ENCODE measurements at regions not wholly inside any gene's neighbourhood (a gene's known extent, or its start where the extent isn't known, plus 50 kb on each side); places are given as distances from the start of the nearest gene placed in this dataset.

DNA sequence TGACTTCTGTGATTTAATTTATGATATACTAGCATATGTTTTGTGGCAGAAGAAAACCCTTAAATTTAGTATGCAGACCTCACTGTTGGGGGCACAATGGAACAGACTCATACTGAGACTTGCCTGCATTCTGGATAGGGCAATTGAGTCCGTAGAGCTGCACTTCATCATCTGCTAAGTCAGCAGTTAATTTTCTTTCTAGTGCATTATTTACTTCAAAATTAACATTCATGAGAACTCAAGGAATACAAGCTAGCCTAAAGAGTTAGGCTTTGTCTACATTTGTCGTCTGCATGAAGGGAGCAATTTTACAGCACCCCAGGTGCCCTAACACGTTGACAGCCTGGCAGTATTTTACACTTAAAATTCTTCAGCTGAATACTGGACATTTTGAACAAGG lies 345.5 kb downstream of the CHL1 start:
- H3K4me3 Mint-ChIP-seq: no peak overlapping the region
- peaks cover 21% of the 10 kb centered on the region for H3K27me3 Mint-ChIP-seq (ENCODE audit: low read depth)
- DNase-seq (ENCODE audit: low spot score) (no peak), ATAC-seq (no peak)
- H3K9me3 Mint-ChIP-seq: peaks cover 88% of the 10 kb centered on the region
- H3K36me3 Mint-ChIP-seq: peaks cover 78% of the 10 kb centered on the region
- CTCF ChIA-PET: no interaction called here
- H3K27ac Mint-ChIP-seq: no peak overlapping the region
- no peaks in the 10 kb centered on the region for H3K4me1 Mint-ChIP-seq
- TF ChIP-seq ZNF219 (CRISPR knock-in tag; IDR thresholded peaks at IDR 0.05; ENCODE audit: borderline replicate concordance) (no peak), CBFB (CRISPR knock-in tag; IDR thresholded peaks at IDR 0.05; ENCODE audit: low read depth) (no peak), PRRX2 (CRISPR knock-in tag; IDR thresholded peaks at IDR 0.05) (no peak), RELA (CRISPR knock-in tag; IDR thresholded peaks at IDR 0.05; ENCODE audit: borderline replicate concordance) (no peak)
- POLR2A ChIA-PET: no interaction called here

DNA sequence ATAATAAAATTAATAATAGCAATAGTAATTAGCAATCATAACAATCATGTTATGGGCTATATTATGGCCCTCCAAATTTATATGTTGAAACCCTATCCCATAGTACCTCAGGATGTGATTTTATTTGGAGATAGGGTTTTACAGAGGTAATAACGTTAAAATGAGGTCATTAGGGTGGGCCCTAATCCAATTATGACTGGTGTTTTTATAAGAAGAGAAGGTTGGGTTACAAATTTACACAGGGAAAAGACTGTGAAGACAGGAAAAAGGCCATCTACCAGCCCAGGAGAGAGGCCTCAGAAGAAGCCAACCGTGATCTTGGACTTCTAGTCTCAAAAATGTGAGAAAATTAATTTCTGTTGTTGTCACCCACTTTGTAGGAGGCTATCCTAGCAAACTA lies 353.1 kb downstream of the CHL1 start:
- Mint-ChIP-seq H3K4me1 (no peaks in the 10 kb centered on the region), H3K27ac (no peak overlapping the region), H3K4me3 (no peak overlapping the region), H3K27me3 (ENCODE audit: low read depth) (peaks cover 4% of the 10 kb centered on the region), H3K36me3 (peaks cover 60% of the 10 kb centered on the region), H3K9me3 (peaks cover 77% of the 10 kb centered on the region)
- ATAC-seq (no peak), DNase-seq (ENCODE audit: low spot score) (no peak)
- ChIA-PET POLR2A (no interaction called here), CTCF (no interaction called here)
- no peak for TF ChIP-seq ATF1 (CRISPR knock-in tag; IDR thresholded peaks at IDR 0.05)

DNA sequence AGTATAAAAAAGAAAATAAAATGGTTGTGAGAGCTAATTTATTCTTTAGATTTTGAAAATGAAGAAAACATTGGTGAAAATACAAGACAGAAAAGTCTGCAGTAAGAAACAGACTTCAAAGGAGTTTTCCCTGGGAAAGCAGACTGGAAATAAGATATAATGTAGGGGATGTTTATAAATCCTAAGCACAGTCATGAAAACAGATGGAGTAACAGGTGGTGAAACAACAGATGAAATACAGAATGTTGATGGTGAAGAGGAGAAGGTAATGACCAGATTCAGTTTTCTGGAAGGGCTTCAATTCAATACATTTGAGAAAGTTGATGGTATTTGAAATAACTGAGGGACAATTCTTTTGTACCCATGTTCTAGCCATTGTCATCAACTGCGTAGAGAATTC lies 353.9 kb downstream of the CHL1 start:
- peaks cover 7% of the 10 kb centered on the region for H3K27me3 Mint-ChIP-seq (ENCODE audit: low read depth)
- no peak for DNase-seq (ENCODE audit: low spot score)
- no peak for ATAC-seq
- H3K4me3 Mint-ChIP-seq: no peak overlapping the region
- H3K36me3 Mint-ChIP-seq: peaks cover 58% of the 10 kb centered on the region
- peaks cover 75% of the 10 kb centered on the region for H3K9me3 Mint-ChIP-seq
- TF ChIP-seq, protein P1, sequence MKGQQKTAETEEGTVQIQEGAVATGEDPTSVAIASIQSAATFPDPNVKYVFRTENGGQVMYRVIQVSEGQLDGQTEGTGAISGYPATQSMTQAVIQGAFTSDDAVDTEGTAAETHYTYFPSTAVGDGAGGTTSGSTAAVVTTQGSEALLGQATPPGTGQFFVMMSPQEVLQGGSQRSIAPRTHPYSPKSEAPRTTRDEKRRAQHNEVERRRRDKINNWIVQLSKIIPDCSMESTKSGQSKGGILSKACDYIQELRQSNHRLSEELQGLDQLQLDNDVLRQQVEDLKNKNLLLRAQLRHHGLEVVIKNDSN (CRISPR knock-in tag; IDR thresholded peaks at IDR 0.05): no peak
- ChIA-PET POLR2A (no interaction called here), CTCF (no interaction called here)
- H3K4me1 Mint-ChIP-seq: no peaks in the 10 kb centered on the region
- H3K27ac Mint-ChIP-seq: no peak overlapping the region

DNA sequence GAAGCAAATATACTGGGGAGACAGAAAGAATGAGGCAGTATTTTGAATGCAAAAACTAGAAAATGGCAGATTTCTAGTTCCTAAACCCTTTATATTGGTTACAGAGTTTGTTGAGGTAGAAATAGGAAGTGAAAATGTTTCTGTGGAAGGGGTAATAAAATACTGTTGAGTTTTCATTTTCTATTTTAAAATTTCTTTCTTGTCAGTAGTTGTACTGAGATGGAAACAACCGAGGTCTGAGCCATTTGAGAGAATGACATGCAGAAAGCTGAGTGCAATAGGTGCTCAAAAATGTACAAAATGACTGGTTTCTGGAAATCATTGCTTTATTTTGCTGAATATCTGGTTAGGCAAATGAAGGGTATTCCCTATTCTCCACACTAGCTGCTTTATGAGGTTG lies 361.4 kb downstream of the CHL1 start:
- ATAC-seq (no peak), DNase-seq (ENCODE audit: low spot score) (no peak)
- TF ChIP-seq MXD4 (CRISPR knock-in tag; IDR thresholded peaks at IDR 0.05; ENCODE audit: borderline replicate concordance) (no peak), CBFB (CRISPR knock-in tag; IDR thresholded peaks at IDR 0.05; ENCODE audit: low read depth) (no peak), PRRX2 (CRISPR knock-in tag; IDR thresholded peaks at IDR 0.05) (no peak), ZNF416 (CRISPR knock-in tag; IDR thresholded peaks at IDR 0.05) (no peak), GRHL2 (CRISPR knock-in tag; IDR thresholded peaks at IDR 0.05; ENCODE audit: insufficient replicate concordance, severe bottlenecking) (no peak), ZNF219 (CRISPR knock-in tag; IDR thresholded peaks at IDR 0.05; ENCODE audit: borderline replicate concordance) (no peak), ATF2 (CRISPR knock-in tag; IDR thresholded peaks at IDR 0.05; ENCODE audit: borderline replicate concordance, low read depth) (no peak), GABPB1 (CRISPR knock-in tag; IDR thresholded peaks at IDR 0.05) (no peak), MLX (CRISPR knock-in tag; IDR thresholded peaks at IDR 0.05) (no peak), NR1H2 (CRISPR knock-in tag; IDR thresholded peaks at IDR 0.05) (no peak)
- TF ChIP-seq, protein P2, sequence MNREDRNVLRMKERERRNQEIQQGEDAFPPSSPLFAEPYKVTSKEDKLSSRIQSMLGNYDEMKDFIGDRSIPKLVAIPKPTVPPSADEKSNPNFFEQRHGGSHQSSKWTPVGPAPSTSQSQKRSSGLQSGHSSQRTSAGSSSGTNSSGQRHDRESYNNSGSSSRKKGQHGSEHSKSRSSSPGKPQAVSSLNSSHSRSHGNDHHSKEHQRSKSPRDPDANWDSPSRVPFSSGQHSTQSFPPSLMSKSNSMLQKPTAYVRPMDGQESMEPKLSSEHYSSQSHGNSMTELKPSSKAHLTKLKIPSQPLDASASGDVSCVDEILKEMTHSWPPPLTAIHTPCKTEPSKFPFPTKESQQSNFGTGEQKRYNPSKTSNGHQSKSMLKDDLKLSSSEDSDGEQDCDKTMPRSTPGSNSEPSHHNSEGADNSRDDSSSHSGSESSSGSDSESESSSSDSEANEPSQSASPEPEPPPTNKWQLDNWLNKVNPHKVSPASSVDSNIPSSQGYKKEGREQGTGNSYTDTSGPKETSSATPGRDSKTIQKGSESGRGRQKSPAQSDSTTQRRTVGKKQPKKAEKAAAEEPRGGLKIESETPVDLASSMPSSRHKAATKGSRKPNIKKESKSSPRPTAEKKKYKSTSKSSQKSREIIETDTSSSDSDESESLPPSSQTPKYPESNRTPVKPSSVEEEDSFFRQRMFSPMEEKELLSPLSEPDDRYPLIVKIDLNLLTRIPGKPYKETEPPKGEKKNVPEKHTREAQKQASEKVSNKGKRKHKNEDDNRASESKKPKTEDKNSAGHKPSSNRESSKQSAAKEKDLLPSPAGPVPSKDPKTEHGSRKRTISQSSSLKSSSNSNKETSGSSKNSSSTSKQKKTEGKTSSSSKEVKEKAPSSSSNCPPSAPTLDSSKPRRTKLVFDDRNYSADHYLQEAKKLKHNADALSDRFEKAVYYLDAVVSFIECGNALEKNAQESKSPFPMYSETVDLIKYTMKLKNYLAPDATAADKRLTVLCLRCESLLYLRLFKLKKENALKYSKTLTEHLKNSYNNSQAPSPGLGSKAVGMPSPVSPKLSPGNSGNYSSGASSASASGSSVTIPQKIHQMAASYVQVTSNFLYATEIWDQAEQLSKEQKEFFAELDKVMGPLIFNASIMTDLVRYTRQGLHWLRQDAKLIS (CRISPR knock-in tag; IDR thresholded peaks at IDR 0.05; ENCODE audit: borderline replicate concordance): no peak
- TF ChIP-seq, protein P3, sequence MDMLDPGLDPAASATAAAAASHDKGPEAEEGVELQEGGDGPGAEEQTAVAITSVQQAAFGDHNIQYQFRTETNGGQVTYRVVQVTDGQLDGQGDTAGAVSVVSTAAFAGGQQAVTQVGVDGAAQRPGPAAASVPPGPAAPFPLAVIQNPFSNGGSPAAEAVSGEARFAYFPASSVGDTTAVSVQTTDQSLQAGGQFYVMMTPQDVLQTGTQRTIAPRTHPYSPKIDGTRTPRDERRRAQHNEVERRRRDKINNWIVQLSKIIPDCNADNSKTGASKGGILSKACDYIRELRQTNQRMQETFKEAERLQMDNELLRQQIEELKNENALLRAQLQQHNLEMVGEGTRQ (CRISPR knock-in tag; IDR thresholded peaks at IDR 0.05): no peak
- TF ChIP-seq, protein P4, sequence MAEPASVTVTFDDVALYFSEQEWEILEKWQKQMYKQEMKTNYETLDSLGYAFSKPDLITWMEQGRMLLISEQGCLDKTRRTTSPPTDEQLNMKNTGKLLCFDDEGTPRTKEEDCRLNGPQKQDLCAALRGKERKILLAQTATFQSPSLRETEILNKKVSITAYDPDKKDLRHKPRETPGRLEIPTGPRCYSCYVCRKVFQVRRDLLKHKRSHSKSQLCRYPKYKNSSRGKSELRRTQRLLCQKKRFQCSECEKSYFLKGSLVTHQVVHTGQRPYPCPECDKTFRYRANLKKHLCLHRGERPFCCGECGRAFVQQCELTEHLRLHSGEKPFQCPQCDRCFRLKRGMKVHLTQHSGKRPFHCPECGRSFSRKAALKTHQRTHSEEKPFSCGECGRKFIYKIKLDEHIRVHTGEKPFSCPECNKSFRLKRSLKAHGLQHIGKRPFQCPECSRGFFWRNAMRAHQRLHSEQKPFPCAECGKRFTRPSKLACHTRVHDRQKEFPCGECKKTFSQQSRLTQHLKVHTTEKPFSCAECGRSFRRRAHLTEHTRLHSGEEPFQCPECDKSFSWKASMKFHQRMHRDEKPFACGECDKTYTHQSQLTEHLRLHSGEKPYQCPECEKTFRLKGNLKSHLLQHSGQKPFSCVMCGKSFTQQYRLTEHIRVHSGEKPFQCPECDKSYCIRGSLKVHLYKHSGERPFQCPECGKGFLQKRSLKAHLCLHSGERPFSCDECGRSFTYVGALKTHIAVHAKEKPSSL (CRISPR knock-in tag; conservative IDR thresholded peaks at IDR 0.05): no peak
- TF ChIP-seq, protein P5, sequence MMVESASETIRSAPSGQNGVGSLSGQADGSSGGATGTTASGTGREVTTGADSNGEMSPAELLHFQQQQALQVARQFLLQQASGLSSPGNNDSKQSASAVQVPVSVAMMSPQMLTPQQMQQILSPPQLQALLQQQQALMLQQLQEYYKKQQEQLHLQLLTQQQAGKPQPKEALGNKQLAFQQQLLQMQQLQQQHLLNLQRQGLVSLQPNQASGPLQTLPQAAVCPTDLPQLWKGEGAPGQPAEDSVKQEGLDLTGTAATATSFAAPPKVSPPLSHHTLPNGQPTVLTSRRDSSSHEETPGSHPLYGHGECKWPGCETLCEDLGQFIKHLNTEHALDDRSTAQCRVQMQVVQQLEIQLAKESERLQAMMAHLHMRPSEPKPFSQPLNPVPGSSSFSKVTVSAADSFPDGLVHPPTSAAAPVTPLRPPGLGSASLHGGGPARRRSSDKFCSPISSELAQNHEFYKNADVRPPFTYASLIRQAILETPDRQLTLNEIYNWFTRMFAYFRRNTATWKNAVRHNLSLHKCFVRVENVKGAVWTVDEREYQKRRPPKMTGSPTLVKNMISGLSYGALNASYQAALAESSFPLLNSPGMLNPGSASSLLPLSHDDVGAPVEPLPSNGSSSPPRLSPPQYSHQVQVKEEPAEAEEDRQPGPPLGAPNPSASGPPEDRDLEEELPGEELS (CRISPR knock-in tag; IDR thresholded peaks at IDR 0.05): no peak
- Mint-ChIP-seq H3K4me3 (no peak overlapping the region), H3K9me3 (peaks cover 81% of the 10 kb centered on the region), H3K27me3 (ENCODE audit: low read depth) (peaks cover 6% of the 10 kb centered on the region; the same call in 1 of the 2 replicates), H3K36me3 (peaks cover 71% of the 10 kb centered on the region), H3K27ac (no peak overlapping the region), H3K4me1 (no peaks in the 10 kb centered on the region)
- POLR2A ChIA-PET: no interaction called here
- CTCF ChIA-PET: no interaction called here

All from WTC11 (cell line).